Activated CD8-positive, alpha-beta T cell treated with anti-CD3 and anti-CD28 coated beads, Interleukin-2, amount 10 ng/mL, durations not matched to agents 7 days and 5 days (primary cell): ENCODE measurements at regions not wholly inside any gene's neighbourhood (a gene's known extent, or its start where the extent isn't known, plus 50 kb on each side); places are given as distances from the start of the nearest gene placed in this dataset.
"Not testable (repeated sequence)": the region's sequence is repeated elsewhere in the genome, so short reads cannot be mapped to it uniquely, and the experiment has no call there.

Experiments used
- ATAC-seq: fragments of 150-1000 bp; cut with Tn5 transposase; one replicate; pipeline ENCODE4 v1.10.0; 2021; ENCODE audit warnings: moderate library complexity
- CTCF ChIA-PET: fragments of 350-600 bp; sonication (Branson Sonifier 250); formaldehyde crosslinking; loops from one replicate; lab custom pipeline; 2021; ENCODE audit warnings: antibody characterized with exemption; lab: Charles Lee
- POLR2A ChIA-PET: fragments of 350-600 bp; sonication (Branson Sonifier 250); formaldehyde crosslinking; loops from one replicate; lab custom pipeline; 2021; ENCODE audit warnings: antibody characterized with exemption; lab: Charles Lee
- DNase-seq: peaks from one replicate; pipeline ENCODE4 v3.0.0-alpha.2; 2020
- H3K27ac Mint-ChIP-seq: one replicate; pipeline ENCODE4 v1.8.0; 2021; ENCODE audit warnings: mild to moderate bottlenecking, mixed read lengths
- H3K27me3 Mint-ChIP-seq: one replicate; pipeline ENCODE4 v1.8.0; 2021; ENCODE audit warnings: low read depth, mixed read lengths
- H3K36me3 Mint-ChIP-seq: one replicate; pipeline ENCODE4 v1.8.0; 2021; ENCODE audit warnings: low read depth, mixed read lengths
- H3K4me1 Mint-ChIP-seq: one replicate; pipeline ENCODE4 v1.8.0; 2021; ENCODE audit warnings: low read depth, mixed read lengths
- H3K4me3 Mint-ChIP-seq: one replicate; pipeline ENCODE4 v1.8.0; 2021; ENCODE audit warnings: mild to moderate bottlenecking, mixed read lengths
- H3K9me3 Mint-ChIP-seq: one replicate; pipeline ENCODE4 v1.8.0; 2022; ENCODE audit warnings: mixed read lengths; ENCODE audit not compliant: insufficient read depth

DNA sequence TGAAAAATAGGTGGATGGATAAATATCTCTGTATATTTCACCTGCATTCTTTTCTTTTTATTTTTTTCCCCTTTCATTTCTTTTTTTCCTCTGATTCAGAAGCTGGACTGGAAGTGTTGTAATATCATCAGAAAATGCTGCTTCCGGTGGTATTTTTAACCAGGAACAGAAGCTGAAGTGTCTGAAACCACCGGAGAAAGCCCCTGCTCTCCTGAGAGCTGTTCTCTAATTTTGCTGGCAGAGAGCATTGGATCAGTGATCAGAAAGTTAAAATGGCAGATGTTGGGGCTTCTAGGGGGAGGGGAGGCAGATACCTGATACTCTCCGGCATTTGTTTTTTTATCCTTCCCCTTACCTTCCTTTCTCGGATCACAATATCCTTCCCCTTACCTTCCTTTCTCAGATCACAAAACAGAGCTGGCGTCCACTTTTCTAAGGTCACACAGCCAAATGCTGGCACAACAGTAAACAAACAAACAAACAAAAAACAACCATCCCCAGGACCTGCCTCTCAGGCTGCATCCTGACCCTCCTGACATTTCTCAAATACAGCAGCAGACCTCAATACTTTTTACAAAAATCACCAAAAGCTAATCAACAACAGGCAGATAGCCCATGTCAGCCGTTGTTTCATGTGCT, 143.2 kb upstream of the ZNF217 start:
- peak; percentile 52 for ATAC-seq
- H3K27ac Mint-ChIP-seq = peak overlapping the region; percentile 91
- CTCF ChIA-PET = interaction anchor here (1.0 to 2.2 kb wide), 12 partner anchors 12 to 179 kb away, joined by 3 to 6 read pairs (median 4); no protein-coding TSS in a partner anchor
- H3K4me3 Mint-ChIP-seq = peak overlapping the region; percentile 61
- peak; percentile 36 for DNase-seq
- POLR2A ChIA-PET = interaction anchor here (0.5 to 1.8 kb wide), 10 partner anchors 15 to 171 kb away, joined by 3 to 8 read pairs (median 4); no protein-coding TSS in a partner anchor
- no peaks in the 10 kb centered on the region for H3K9me3 Mint-ChIP-seq
- H3K27me3 Mint-ChIP-seq = no peaks in the 10 kb centered on the region
- H3K4me1 Mint-ChIP-seq = peaks cover 68% of the 10 kb centered on the region
- peaks cover 3% of the 10 kb centered on the region for H3K36me3 Mint-ChIP-seq

DNA sequence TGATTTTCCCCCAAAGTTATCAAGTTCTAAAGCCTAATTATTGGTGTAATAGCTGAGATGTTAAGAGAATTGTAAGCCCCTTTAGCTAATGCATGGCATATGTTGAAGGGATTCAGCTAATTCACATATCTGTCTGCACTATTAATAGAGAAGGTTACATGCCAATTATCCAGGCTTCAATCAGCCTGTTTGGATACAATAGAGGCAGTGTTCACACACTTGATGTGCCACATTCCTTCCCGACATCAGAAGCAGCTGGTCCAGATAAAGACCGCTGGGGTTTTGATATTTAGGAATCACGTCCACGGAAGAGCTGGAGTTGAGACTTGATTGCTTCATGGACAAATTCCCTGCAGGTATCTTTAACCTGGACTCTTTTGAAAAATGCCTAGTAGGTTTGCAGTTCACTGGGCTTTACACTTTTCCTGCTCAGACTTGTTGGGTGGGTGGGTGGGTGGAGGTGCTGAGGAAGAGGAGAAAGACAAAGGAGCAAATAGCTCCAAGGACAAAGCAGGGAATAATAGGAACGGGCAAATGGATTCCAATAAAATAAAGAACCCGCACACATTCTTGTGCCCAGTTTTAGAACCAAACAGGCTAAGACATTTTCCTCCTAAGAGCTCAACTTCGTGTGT, 142.6 kb upstream of the ZNF217 start:
- no peaks in the 10 kb centered on the region for H3K9me3 Mint-ChIP-seq
- H3K4me1 Mint-ChIP-seq = peaks cover 61% of the 10 kb centered on the region
- DNase-seq = no peak
- H3K4me3 Mint-ChIP-seq = peak overlapping the region; percentile 61
- H3K27ac Mint-ChIP-seq = peak overlapping the region; percentile 91
- peaks cover 3% of the 10 kb centered on the region for H3K36me3 Mint-ChIP-seq
- ChIA-PET POLR2A (interaction anchor here (0.5 to 1.8 kb wide), 9 partner anchors 15 to 171 kb away, joined by 3 to 8 read pairs (median 4); no protein-coding TSS in a partner anchor), CTCF (interaction anchor here (1.0 to 2.2 kb wide), 11 partner anchors 13 to 180 kb away, joined by 3 to 6 read pairs (median 5); no protein-coding TSS in a partner anchor)
- ATAC-seq = no peak
- H3K27me3 Mint-ChIP-seq = no peaks in the 10 kb centered on the region

GRCh38 chr20:53735536-53736050, 142.0 kb upstream of the ZNF217 start:
- no peaks in the 10 kb centered on the region for H3K9me3 Mint-ChIP-seq
- peak overlapping the region; percentile 11 for H3K27ac Mint-ChIP-seq
- peaks cover 57% of the 10 kb centered on the region for H3K4me1 Mint-ChIP-seq
- POLR2A ChIA-PET = interaction anchor here (1.1 to 1.8 kb wide), 4 partner anchors 16 to 126 kb away, joined by 4 to 8 read pairs (median 6); no protein-coding TSS in a partner anchor
- H3K4me3 Mint-ChIP-seq = no peak overlapping the region
- H3K27me3 Mint-ChIP-seq = no peaks in the 10 kb centered on the region
- H3K36me3 Mint-ChIP-seq = peaks cover 3% of the 10 kb centered on the region
- CTCF ChIA-PET = interaction anchor here (0.7 to 2.2 kb wide), 5 partner anchors 17 to 180 kb away, joined by 3 to 6 read pairs (median 4); no protein-coding TSS in a partner anchor
- ATAC-seq (no peak), DNase-seq (no peak)

GRCh38 chr20:53734006-53734688, 140.5 kb upstream of the ZNF217 start:
- ChIA-PET CTCF (interaction anchor here (1.0 to 1.2 kb wide), 2 partner anchors 19 to 132 kb away, joined by 3 read pairs; no protein-coding TSS in a partner anchor), POLR2A (no interaction called here)
- Mint-ChIP-seq H3K36me3 (peaks cover 3% of the 10 kb centered on the region), H3K4me3 (no peak overlapping the region), H3K9me3 (no peaks in the 10 kb centered on the region), H3K27me3 (no peaks in the 10 kb centered on the region), H3K4me1 (peaks cover 56% of the 10 kb centered on the region), H3K27ac (no peak overlapping the region)
- no peak for DNase-seq
- no peak for ATAC-seq

DNA sequence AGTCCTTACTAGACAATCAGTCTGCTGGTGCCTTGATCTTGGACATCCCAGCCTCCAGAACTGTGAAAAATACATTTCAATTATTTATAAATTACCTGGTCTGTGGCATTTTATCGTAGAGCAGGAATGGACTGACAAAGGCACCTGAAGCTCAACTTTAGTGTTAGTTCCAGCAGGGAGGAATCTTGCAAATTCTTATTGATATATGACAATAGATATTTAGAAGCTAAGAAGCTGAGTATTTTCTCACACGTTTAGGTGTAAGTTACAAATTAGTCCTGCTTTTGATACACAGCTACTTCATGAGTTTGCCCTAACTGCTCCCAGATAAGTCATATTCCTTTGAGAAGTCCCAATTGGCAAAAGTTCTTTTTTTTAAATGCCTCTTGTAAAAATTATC, 138.0 kb upstream of the ZNF217 start:
- Mint-ChIP-seq H3K4me3 (no peak overlapping the region), H3K9me3 (no peaks in the 10 kb centered on the region), H3K4me1 (peaks cover 48% of the 10 kb centered on the region), H3K27ac (no peak overlapping the region), H3K36me3 (peaks cover 3% of the 10 kb centered on the region), H3K27me3 (no peaks in the 10 kb centered on the region)
- POLR2A ChIA-PET = no interaction called here
- DNase-seq (no peak), ATAC-seq (no peak)
- CTCF ChIA-PET = interaction anchor here (0.6 to 0.9 kb wide), 3 partner anchors 9 to 209 kb away, joined by 3 read pairs; no protein-coding TSS in a partner anchor

GRCh38 chr20:53728359-53728758, 134.7 kb upstream of the ZNF217 start:
- DNase-seq (no peak), ATAC-seq (no peak)
- ChIA-PET POLR2A (interaction anchor here (0.6 to 0.8 kb wide), 2 partner anchors 23 to 144 kb away, joined by 4 to 5 read pairs; no protein-coding TSS in a partner anchor), CTCF (interaction anchor here (2.0 kb wide), 1 partner anchor 14 kb away, joined by 6 read pairs; no protein-coding TSS in a partner anchor)
- no peaks in the 10 kb centered on the region for H3K27me3 Mint-ChIP-seq
- peaks cover 3% of the 10 kb centered on the region for H3K36me3 Mint-ChIP-seq
- no peak overlapping the region for H3K4me3 Mint-ChIP-seq
- H3K9me3 Mint-ChIP-seq = no peaks in the 10 kb centered on the region
- H3K27ac Mint-ChIP-seq = no peak overlapping the region
- peaks cover 38% of the 10 kb centered on the region for H3K4me1 Mint-ChIP-seq

DNA sequence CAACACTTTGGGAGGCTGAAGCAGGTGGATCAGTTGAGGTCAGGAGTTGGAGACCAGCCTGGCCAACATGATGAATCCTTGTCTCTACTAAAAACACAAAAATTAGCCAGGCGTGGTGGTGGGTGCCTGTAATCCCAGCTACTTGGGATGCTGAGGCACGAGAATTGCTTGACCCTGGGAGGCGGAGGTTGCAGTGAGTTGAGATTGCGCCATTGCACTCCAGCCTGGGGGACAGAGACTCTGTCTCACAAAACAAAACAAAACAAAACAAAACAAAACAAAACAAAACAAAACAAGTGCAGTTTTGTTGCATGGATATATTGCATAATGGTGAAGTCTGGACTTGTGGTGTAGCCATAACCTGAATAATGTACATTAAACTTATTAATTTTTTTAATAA, 133.6 kb upstream of the ZNF217 start:
- H3K27ac Mint-ChIP-seq, CTCF ChIA-PET, DNase-seq, ATAC-seq, H3K4me3 Mint-ChIP-seq, H3K27me3 Mint-ChIP-seq, POLR2A ChIA-PET, H3K36me3 Mint-ChIP-seq, H3K9me3 Mint-ChIP-seq: not testable (repeated sequence)
- H3K4me1 Mint-ChIP-seq = peaks cover 43% of the 10 kb centered on the region

GRCh38 chr20:53725575-53725970, 131.9 kb upstream of the ZNF217 start:
- ChIA-PET POLR2A (interaction anchor here (1.2 kb wide), 1 partner anchor 65 kb away, joined by 3 read pairs; no protein-coding TSS in a partner anchor), CTCF (no interaction called here)
- no peak overlapping the region for H3K27ac Mint-ChIP-seq
- H3K9me3 Mint-ChIP-seq = no peaks in the 10 kb centered on the region
- no peaks in the 10 kb centered on the region for H3K27me3 Mint-ChIP-seq
- peaks cover 51% of the 10 kb centered on the region for H3K4me1 Mint-ChIP-seq
- H3K4me3 Mint-ChIP-seq = no peak overlapping the region
- no peak for DNase-seq
- no peak for ATAC-seq
- peaks cover 5% of the 10 kb centered on the region for H3K36me3 Mint-ChIP-seq

- CTCF ChIA-PET = interaction anchor here (1.3 kb wide), 1 partner anchor 216 kb away, joined by 4 read pairs; no protein-coding TSS in a partner anchor
- no peaks in the 10 kb centered on the region for H3K27me3 Mint-ChIP-seq
- POLR2A ChIA-PET = interaction anchor here (0.9 kb wide), 1 partner anchor 16 kb away, joined by 3 read pairs; no protein-coding TSS in a partner anchor
Observed at GRCh38 chr20:53723621-53724020, 130.0 kb upstream of the ZNF217 start.

GRCh38 chr20:53723045-53723444, 129.4 kb upstream of the ZNF217 start:
- CTCF ChIA-PET = interaction anchor here (1.3 kb wide), 1 partner anchor 217 kb away, joined by 4 read pairs; no protein-coding TSS in a partner anchor
- peak; percentile 60 for ATAC-seq
- Mint-ChIP-seq H3K27ac (no peak overlapping the region), H3K4me1 (peaks cover 32% of the 10 kb centered on the region), H3K4me3 (no peak overlapping the region), H3K36me3 (peaks cover 5% of the 10 kb centered on the region), H3K9me3 (no peaks in the 10 kb centered on the region), H3K27me3 (no peaks in the 10 kb centered on the region)
- POLR2A ChIA-PET = no interaction called here
- peak; percentile 35 for DNase-seq

More at GRCh38 chr20:53723621-53724020, 130.0 kb upstream of the ZNF217 start:
- no peaks in the 10 kb centered on the region for H3K9me3 Mint-ChIP-seq
- no peak overlapping the region for H3K4me3 Mint-ChIP-seq
- H3K4me1 Mint-ChIP-seq = peaks cover 37% of the 10 kb centered on the region
- peaks cover 5% of the 10 kb centered on the region for H3K36me3 Mint-ChIP-seq
- H3K27ac Mint-ChIP-seq = no peak overlapping the region
- no peak for ATAC-seq
- no peak for DNase-seq

GRCh38 chr20:53722515-53723036, 128.9 kb upstream of the ZNF217 start:
- ChIA-PET CTCF (interaction anchor here (1.3 kb wide), 1 partner anchor 217 kb away, joined by 4 read pairs; no protein-coding TSS in a partner anchor), POLR2A (no interaction called here)
- no peaks in the 10 kb centered on the region for H3K9me3 Mint-ChIP-seq
- peaks cover 28% of the 10 kb centered on the region for H3K4me1 Mint-ChIP-seq
- DNase-seq (no peak), ATAC-seq (no peak)
- no peaks in the 10 kb centered on the region for H3K27me3 Mint-ChIP-seq
- H3K36me3 Mint-ChIP-seq = peaks cover 5% of the 10 kb centered on the region
- no peak overlapping the region for H3K4me3 Mint-ChIP-seq
- peak overlapping the region; percentile 63 for H3K27ac Mint-ChIP-seq
